Omental fat pad (tissue), 3 donors: ENCODE measurements at regions not wholly inside any gene's neighbourhood (a gene's known extent, or its start where the extent isn't known, plus 50 kb on each side); places are given as distances from the start of the nearest gene placed in this dataset.
"Not testable (repeated sequence)": the region's sequence is repeated elsewhere in the genome, so short reads cannot be mapped to it uniquely, and the experiment has no call there.

Experiments used
- ATAC-seq: fragments of 150-250 bp; one replicate; pipeline ENCODE4 v1.9.1; 2016; ENCODE audit warnings: mild to moderate bottlenecking, moderate library complexity; ENCODE audit not compliant: low FRiP score
- DNase-seq: peaks from one replicate; pipeline ENCODE4 v3.0.0-alpha.2; 2019; ENCODE audit warnings: low spot score
- CTCF ChIP-seq, 3 donors: fragments of 450-650 bp; IDR thresholded peaks; one replicate each; pipeline ENCODE4 v1.5.1; 2016 to 2017; ENCODE audit warnings: antibody characterized with exemption in 3 of 3, mild to moderate bottlenecking in 3 of 3, moderate library complexity in 2 of 3

GRCh38 chr14:86933958-86934595 is 1058.9 kb downstream of the GALC start:
- ATAC-seq (no peak), DNase-seq (no peak)
- no peak for TF ChIP-seq CTCF (IDR thresholded peaks at IDR 0.05)

DNA sequence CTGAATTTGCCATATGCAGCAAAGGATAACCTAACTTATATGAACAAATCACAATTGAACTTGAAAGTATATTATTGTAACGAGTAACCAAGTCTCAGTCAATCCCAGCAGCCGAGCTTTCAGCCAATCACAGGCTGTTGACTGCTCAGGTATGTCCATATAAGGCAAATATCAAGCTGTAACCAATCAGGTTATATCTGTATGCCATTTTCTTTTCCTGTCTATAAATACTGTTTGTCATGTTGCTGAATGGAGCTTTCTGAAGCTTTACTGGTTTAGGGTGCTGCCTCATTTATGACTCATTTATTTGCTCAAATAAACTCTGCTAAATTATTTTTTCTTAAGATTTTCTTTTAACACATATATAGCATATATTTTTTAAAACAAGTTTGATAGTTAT is 1059.5 kb downstream of the GALC start:
- DNase-seq = no peak
- ATAC-seq = no peak
- no peak for TF ChIP-seq CTCF (IDR thresholded peaks at IDR 0.05)

DNA sequence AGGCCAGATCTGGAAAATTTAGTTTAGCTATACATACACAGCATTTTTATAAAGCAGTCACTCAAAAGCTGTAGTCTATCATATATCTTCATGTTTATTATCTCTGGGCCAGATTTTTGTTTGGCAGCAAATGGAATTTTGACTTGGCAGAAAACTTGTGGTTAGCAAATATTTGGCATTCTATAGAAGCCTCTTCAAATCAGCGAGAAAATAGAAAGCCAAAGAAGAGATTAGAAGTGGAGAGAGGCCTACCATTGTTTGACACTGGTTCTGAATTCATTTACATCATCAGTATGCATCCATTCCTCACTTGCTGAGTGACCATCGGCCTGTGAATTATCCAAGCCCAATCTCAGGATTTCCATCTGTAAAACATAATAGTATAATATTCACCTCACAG is 1077.6 kb downstream of the GALC start:
- no peak for TF ChIP-seq CTCF (IDR thresholded peaks at IDR 0.05)
- no peak for ATAC-seq
- no peak for DNase-seq

- ATAC-seq = no peak
- no peak for DNase-seq
- TF ChIP-seq CTCF (IDR thresholded peaks at IDR 0.05) = no peak
Measured at GRCh38 chr14:86912709-86913108, 1080.3 kb downstream of the GALC start.

- ATAC-seq = no peak
- no peak for TF ChIP-seq CTCF (IDR thresholded peaks at IDR 0.05)
- DNase-seq = no peak
Measured at GRCh38 chr14:86911486-86911885, 1081.5 kb downstream of the GALC start.

DNA sequence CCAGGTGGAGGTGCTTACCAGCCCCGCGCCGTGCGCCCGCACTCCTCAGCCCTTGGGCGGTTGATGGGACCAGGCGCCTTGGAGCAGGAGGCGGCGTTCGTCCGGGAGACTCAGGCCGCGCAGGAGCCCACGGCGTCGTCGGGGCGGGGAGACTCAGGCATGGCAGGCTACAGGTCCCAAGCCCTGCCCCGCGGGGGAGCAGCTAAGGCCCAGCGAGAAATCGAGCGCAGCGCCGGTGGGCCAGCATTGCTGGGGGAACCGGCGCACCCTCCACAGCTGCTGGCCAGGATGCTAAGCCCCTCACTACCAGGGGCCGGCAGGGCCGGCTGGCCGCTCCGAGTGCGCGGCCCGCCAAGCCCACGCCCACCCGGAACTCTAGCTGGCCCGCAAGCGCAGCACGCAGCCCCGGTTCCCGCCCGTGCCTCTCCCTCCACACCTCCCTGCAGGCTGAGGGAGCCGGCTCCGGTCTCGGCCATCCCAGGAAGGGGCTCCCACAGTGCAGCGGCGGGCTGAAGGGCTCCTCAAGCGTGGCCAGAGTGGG is 1087.5 kb downstream of the GALC start:
- not testable (repeated sequence) for DNase-seq, ATAC-seq

DNA sequence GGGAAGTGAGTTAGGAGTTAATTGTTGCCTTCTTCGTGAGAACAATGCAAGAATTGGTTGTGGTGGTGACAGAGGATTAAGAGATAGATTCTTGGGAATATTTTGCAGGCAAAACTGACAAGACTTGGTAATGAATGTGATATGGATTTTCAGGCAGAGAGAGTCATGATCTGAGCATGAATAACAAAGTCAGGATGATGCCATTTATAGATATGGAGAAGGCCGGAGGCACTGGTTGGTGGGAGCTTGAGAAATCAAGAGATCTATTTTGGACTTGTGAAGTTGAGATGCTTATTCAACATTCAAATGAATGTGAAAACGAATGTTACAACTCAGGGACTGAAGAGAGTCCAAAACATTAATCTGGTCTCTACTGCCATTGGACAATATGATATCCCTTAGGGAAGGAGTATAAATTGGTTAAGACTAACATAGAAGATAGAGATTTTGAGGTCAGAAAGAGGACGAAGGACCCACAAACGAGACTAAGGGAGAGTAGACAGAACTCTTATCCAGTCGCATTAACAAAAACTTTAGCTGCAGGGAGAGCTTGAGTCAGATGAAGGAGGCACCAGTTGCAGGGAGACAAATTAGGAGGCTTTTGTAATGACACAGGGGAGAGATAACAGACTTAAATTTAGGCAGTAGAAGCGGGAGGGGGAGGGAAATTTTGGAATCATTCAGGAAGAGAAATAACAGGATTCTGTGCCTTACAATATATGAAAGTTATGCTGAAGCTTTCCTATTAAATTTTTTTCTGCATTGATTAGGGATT is 1090.6 kb downstream of the GALC start:
- ATAC-seq (no peak), DNase-seq (no peak)
- TF ChIP-seq CTCF (IDR thresholded peaks at IDR 0.05) = no peak
